ENCODE measurements at regions not wholly inside any gene's neighbourhood (a gene's known extent, or its start where the extent isn't known, plus 50 kb on each side); places are given as distances from the start of the nearest gene placed in this dataset.

DNA sequence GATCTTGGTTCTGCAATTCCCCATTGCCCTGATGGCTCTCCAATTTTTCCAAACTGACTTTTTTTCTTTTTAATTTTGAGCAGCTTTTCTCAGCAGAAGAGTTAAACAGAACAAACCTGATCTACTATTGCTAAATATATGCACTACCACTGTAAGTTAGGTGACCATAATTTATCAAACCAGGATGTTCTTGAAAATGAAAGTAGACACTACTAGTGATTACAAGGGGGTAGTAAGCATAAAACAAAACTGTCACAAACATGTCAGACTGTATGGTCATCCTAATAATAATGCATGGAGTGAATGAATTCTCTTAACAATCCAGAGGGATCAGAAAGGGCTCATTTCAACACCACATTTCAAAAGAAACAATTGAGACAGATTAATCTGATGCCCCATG, 183.0 kb upstream of the FOXN3 start:
- DNase-seq: no peak
- no peaks in the 10 kb centered on the region for H3K79me2 ChIP-seq (ENCODE audit: insufficient read depth)
- POLR2A ChIA-PET: no interaction called here

DNA sequence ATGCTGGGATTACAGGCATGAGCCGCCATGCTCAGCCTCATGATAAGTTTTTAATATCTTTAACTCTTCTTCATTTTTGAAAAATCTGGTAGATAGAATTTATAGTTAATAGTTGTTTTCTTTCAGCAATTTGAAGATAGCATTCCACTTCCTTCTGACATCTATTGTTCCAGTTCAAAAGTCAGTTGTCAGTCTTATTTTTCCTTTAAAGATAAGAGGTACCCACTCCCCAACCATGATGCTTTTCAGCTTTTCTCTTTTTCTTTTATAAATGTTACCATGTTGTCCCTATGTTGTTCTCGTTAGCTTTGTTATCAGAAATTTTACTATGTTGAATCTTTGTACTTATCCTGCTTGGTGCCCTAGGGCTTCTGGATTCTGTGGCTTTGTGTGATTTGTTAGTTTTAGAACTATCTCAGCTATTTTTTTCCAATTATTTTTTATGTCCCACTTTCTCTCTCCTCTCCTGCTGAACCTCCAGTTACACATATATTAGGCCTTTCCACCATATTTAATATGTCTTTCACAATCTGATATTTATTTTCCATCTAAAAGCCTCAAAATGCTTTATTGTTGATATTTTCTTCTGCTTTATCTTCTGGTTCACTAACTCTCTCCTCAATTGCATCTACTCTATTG, 181.6 kb upstream of the FOXN3 start:
- TF ChIP-seq FOXJ3 (CRISPR knock-in tag; IDR thresholded peaks at IDR 0.05): no peak
- TF ChIP-seq, protein P1, sequence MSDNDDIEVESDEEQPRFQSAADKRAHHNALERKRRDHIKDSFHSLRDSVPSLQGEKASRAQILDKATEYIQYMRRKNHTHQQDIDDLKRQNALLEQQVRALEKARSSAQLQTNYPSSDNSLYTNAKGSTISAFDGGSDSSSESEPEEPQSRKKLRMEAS (IDR thresholded peaks at IDR 0.05; ENCODE audit: low read depth): no peak
- TF ChIP-seq FOXM1 (IDR thresholded peaks at IDR 0.05; ENCODE audit: low read depth): no peak
- TF ChIP-seq ZBTB33 (IDR thresholded peaks at IDR 0.05; ENCODE audit: borderline replicate concordance, low read depth): no peak
- TF ChIP-seq RFX5 (IDR thresholded peaks at IDR 0.05; ENCODE audit: low read length): no peak
- no peak for TF ChIP-seq YY1 (IDR thresholded peaks at IDR 0.05; ENCODE audit: low read depth)
- TF ChIP-seq EP300 (IDR thresholded peaks at IDR 0.05; ENCODE audit: borderline replicate concordance in 1 of 2, low read depth in 1 of 2, low read length in 1 of 2): no peak
- TF ChIP-seq RXRA (IDR thresholded peaks at IDR 0.05; ENCODE audit: borderline replicate concordance, low read depth): no peak
- TF ChIP-seq SIN3A (IDR thresholded peaks at IDR 0.05; ENCODE audit: borderline replicate concordance, low read depth, low read length): no peak
- no peak for TF ChIP-seq GATA2 (CRISPR knock-in tag; IDR thresholded peaks at IDR 0.05)
- TF ChIP-seq, protein P2, sequence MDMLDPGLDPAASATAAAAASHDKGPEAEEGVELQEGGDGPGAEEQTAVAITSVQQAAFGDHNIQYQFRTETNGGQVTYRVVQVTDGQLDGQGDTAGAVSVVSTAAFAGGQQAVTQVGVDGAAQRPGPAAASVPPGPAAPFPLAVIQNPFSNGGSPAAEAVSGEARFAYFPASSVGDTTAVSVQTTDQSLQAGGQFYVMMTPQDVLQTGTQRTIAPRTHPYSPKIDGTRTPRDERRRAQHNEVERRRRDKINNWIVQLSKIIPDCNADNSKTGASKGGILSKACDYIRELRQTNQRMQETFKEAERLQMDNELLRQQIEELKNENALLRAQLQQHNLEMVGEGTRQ (IDR thresholded peaks at IDR 0.05; ENCODE audit: borderline replicate concordance, low read depth, low read length): no peak
- TF ChIP-seq FOSL2 (IDR thresholded peaks at IDR 0.05; ENCODE audit: borderline replicate concordance, low read depth): no peak
- TF ChIP-seq JUND (IDR thresholded peaks at IDR 0.05): no peak
- Histone ChIP-seq H4K20me1 (ENCODE audit: insufficient read depth) (no peaks in the 10 kb centered on the region), H3K36me3 (replicated peaks in 1 of 2; ENCODE audit: control insufficient read depth in 1 of 2, insufficient read depth in 2 of 2, low read length in 1 of 2) (no peaks in the 10 kb centered on the region), H2AFZ (ENCODE audit: low read depth) (no peak overlapping the region), H3K4me2 (no peak overlapping the region), H3K79me2 (ENCODE audit: insufficient read depth) (no peaks in the 10 kb centered on the region), H3F3A (replicated peaks; ENCODE audit: insufficient read depth) (peaks cover 5% of the 10 kb centered on the region), H3K27ac (ENCODE audit: low read depth in 2 of 2, low read length in 1 of 2) (no peak overlapping the region), H3K9me3 (peaks cover 29% of the 10 kb centered on the region), H3K27me3 (ENCODE audit: insufficient read depth) (no peaks in the 10 kb centered on the region), H3K4me3 (ENCODE audit: low read depth in 2 of 2, low read length in 1 of 2) (no peak overlapping the region), H3K9ac (no peak overlapping the region), H3K9me2 (no peaks in the 10 kb centered on the region), H3K4me1 (ENCODE audit: control insufficient read depth in 1 of 2, insufficient read depth in 2 of 2, low read depth in 1 of 2, low read length in 1 of 2) (no peaks in the 10 kb centered on the region)
- 59% methylated on average over 2 of the region's 2 CpGs for WGBS (ENCODE audit: low lambda C conversion rate)
- CTCF ChIA-PET: interaction anchor here (1.3 kb wide), 1 partner anchor 16 kb away, joined by 4 read pairs; no protein-coding TSS in a partner anchor
- DNase-seq: no peak
- POLR2A ChIA-PET: no interaction called here

More for the DNA sequence above, 183.0 kb upstream of the FOXN3 start:
- Histone ChIP-seq H3K36me3 (replicated peaks in 1 of 2; ENCODE audit: control insufficient read depth in 1 of 2, insufficient read depth in 2 of 2, low read length in 1 of 2) (peaks cover 0 to 6% of the 10 kb centered on the region in 2 experiments), H3K4me1 (ENCODE audit: control insufficient read depth in 1 of 2, insufficient read depth in 2 of 2, low read depth in 1 of 2, low read length in 1 of 2) (no peaks in the 10 kb centered on the region), H4K20me1 (ENCODE audit: insufficient read depth) (no peaks in the 10 kb centered on the region), H3K4me2 (no peak overlapping the region), H3K9ac (no peak overlapping the region), H3K27me3 (ENCODE audit: insufficient read depth) (no peaks in the 10 kb centered on the region), H2AFZ (ENCODE audit: low read depth) (no peak overlapping the region), H3K27ac (ENCODE audit: low read depth in 2 of 2, low read length in 1 of 2) (no peak overlapping the region), H3K4me3 (ENCODE audit: low read depth in 2 of 2, low read length in 1 of 2) (no peak overlapping the region), H3K9me3 (peaks cover 30% of the 10 kb centered on the region), H3K9me2 (no peaks in the 10 kb centered on the region), H3F3A (replicated peaks; ENCODE audit: insufficient read depth) (peaks cover 5% of the 10 kb centered on the region)
- TF ChIP-seq MEF2A (IDR thresholded peaks at IDR 0.05; ENCODE audit: borderline replicate concordance, low read depth): no peak
- TF ChIP-seq MXI1 (IDR thresholded peaks at IDR 0.05; ENCODE audit: low read depth, low read length): no peak
- TF ChIP-seq POLR2AphosphoS5 (IDR thresholded peaks at IDR 0.05; ENCODE audit: low read depth, low read length): no peak
- no peak for TF ChIP-seq GATA2 (CRISPR knock-in tag; IDR thresholded peaks at IDR 0.05)
- TF ChIP-seq, protein P1 (IDR thresholded peaks at IDR 0.05; ENCODE audit: low read depth): no peak
- no peak for TF ChIP-seq ELF1 (IDR thresholded peaks at IDR 0.05)
- TF ChIP-seq FOXM1 (IDR thresholded peaks at IDR 0.05; ENCODE audit: low read depth): no peak
- CTCF ChIA-PET: interaction anchor here (1.3 kb wide), 1 partner anchor 15 kb away, joined by 4 read pairs; no protein-coding TSS in a partner anchor
